Adrenal gland (tissue), 9 donors: ENCODE measurements at regions not wholly inside any gene's neighbourhood (a gene's known extent, or its start where the extent isn't known, plus 50 kb on each side); places are given as distances from the start of the nearest gene placed in this dataset.

Experiments
- DNase-seq, 7 donors: peaks; one replicate each; pipeline ENCODE4 v3.0.0-alpha.2; 2019 to 2020
- H3K27ac ChIP-seq, 5 donors: fragments of 200-600 bp; sonication (generic) in 4 of 5; 1 replicate in 3 of 5; 2 replicates in 2 of 5; pipeline versions ENCODE4 v1.5.1 to v1.8.0; 2016 to 2020; ENCODE audit warnings: mild to moderate bottlenecking in 1 of 5
- H3K27me3 ChIP-seq: fragments of 200-600 bp; 2 replicates; pipeline ENCODE4 v1.8.0; 2021
- H3K36me3 ChIP-seq, 2 donors: fragments of 200-600 bp; replicated peaks in 1 of 2; 1 replicate in 1 of 2; 2 replicates in 1 of 2; pipeline versions ENCODE4 v1.5.1 to v1.8.0; 2018 to 2022
- H3K4me1 ChIP-seq, 2 donors: fragments of 200-600 bp; replicated peaks in 1 of 2; 1 replicate in 1 of 2; 2 replicates in 1 of 2; pipeline versions ENCODE4 v1.5.1 to v1.8.0; 2018 to 2021
- H3K4me3 ChIP-seq, 4 donors: fragments of 200-600 bp; sonication (generic) in 3 of 4; one replicate each; pipeline ENCODE4 v1.5.1; 2016 to 2018
- H3K9me3 ChIP-seq, 3 donors: fragments of 200-600 bp; sonication (generic) in 1 of 3; replicated peaks in 1 of 3; 1 replicate in 2 of 3; 2 replicates in 1 of 3; pipeline versions ENCODE4 v1.5.1 to v1.8.0; 2016 to 2021
- POLR2A ChIP-seq, 2 donors: fragments of 450-650 bp; IDR thresholded peaks; one replicate each; pipeline ENCODE4 v1.6.1; 2017; ENCODE audit warnings: antibody characterized with exemption in 2 of 2, mild to moderate bottlenecking in 2 of 2, moderate library complexity in 1 of 2
- WGBS, 4 donors: extraction: QIAGEN DNeasy Blood & Tissue Kit in 2 of 4; methylation state at CpG; one replicate each; pipeline versions ENCODE4 v1.1.5 to v1.1.7; 2013 to 2017; 5-methylcytosine and 5-hydroxymethylcytosine counted together
- intact Hi-C, 2 donors: fragments of 100-400 bp; cut with DNase I; formaldehyde crosslinking; loops; one replicate each; pipeline versions ENCODE4 v1.14.1 to v1.15.0; 2022 to 2023
- TF ChIP-seq, protein P1 (sequence below), 6 experiments: fragments of 450-650 bp in 4 of 6; fragments of 200-600 bp in 2 of 6; sonication (generic) in 1 of 6; IDR thresholded peaks; 1 replicate in 5 of 6; 2 replicates in 1 of 6; pipeline versions ENCODE4 v1.5.1 to v1.8.0; 2016 to 2021; ENCODE audit warnings: antibody characterized with exemption in 6 of 6, mild to moderate bottlenecking in 2 of 6, moderate library complexity in 1 of 6
- donor health status: healthy with polysubstance abuse.
- donor health status: Bipolar disorder and iron deficiency.
- donor health status: DM: yes; HTN: yes; CAD: no.
- donor health status: DM: no; HTN: no; CAD: no.
- donor health status: DM: no; HTN: no; CAD: no.

DNA sequence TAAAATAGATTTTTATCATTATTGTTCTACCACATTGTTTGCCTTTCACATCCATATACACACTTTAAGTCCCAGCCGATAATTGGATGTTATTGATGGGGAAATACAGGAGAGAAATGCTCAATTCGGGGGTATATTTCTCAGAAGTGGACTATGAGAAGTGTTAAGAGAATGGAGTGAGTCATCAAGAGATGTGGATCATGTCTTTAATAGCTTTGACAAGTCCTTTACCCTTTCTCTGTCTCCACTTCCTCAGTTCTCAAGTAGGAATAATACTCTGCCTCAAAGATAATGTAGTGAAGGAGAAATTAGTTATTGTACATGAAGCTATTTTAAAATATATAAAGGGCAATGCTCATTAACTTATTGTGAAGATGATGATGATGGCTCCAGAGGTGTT, 1017.6 kb upstream of the PIK3C3 start:
- Histone ChIP-seq H3K27me3 (no peaks in the 10 kb centered on the region), H3K4me3 (no peak overlapping the region), H3K36me3 (no peaks in the 10 kb centered on the region), H3K4me1 (no peaks in the 10 kb centered on the region), H3K27ac (no peak overlapping the region), H3K9me3 (no peaks in the 10 kb centered on the region)
- TF ChIP-seq POLR2A (IDR thresholded peaks at IDR 0.05): no peak
- TF ChIP-seq, protein P1, sequence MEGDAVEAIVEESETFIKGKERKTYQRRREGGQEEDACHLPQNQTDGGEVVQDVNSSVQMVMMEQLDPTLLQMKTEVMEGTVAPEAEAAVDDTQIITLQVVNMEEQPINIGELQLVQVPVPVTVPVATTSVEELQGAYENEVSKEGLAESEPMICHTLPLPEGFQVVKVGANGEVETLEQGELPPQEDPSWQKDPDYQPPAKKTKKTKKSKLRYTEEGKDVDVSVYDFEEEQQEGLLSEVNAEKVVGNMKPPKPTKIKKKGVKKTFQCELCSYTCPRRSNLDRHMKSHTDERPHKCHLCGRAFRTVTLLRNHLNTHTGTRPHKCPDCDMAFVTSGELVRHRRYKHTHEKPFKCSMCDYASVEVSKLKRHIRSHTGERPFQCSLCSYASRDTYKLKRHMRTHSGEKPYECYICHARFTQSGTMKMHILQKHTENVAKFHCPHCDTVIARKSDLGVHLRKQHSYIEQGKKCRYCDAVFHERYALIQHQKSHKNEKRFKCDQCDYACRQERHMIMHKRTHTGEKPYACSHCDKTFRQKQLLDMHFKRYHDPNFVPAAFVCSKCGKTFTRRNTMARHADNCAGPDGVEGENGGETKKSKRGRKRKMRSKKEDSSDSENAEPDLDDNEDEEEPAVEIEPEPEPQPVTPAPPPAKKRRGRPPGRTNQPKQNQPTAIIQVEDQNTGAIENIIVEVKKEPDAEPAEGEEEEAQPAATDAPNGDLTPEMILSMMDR (IDR thresholded peaks at IDR 0.05): no peak
- DNase-seq: no peak
- 73 to 91% (median 83%) methylated on average over 2 of the region's 2 CpGs for WGBS, 4 donors
- intact Hi-C loops: no loop called here

DNA sequence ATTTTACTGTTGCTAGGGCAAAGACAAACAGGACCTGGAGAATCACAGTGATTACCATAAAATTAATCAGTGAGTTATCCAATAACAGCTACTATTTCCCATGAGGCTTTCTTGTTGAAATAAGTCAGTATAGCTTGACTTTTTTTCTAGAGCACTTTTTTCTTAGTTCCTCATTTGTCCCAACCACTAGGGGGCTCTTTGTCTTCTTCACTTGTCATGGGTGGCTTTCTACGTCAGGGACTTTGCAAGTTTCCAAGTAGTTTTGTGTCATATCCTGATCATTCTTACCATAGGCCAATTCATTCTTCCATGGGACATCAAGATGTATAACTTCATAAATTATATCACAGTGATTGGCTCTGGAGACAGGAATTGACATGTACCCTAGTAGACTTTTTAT, 1019.6 kb upstream of the PIK3C3 start:
- peak in 1 of 7 donors; percentile 8 for DNase-seq
- Histone ChIP-seq H3K27ac (no peak overlapping the region), H3K4me1 (no peaks in the 10 kb centered on the region), H3K4me3 (no peak overlapping the region), H3K36me3 (no peaks in the 10 kb centered on the region), H3K9me3 (no peaks in the 10 kb centered on the region), H3K27me3 (no peaks in the 10 kb centered on the region)
- WGBS, 4 donors: 19 to 35% (median 23%) methylated on average over 1 of the region's 1 CpG
- intact Hi-C loops: no loop called here
- TF ChIP-seq, protein P1 (IDR thresholded peaks at IDR 0.05): peak; percentile 9 to 39 (median 26)
- no peak for TF ChIP-seq POLR2A (IDR thresholded peaks at IDR 0.05)

DNA sequence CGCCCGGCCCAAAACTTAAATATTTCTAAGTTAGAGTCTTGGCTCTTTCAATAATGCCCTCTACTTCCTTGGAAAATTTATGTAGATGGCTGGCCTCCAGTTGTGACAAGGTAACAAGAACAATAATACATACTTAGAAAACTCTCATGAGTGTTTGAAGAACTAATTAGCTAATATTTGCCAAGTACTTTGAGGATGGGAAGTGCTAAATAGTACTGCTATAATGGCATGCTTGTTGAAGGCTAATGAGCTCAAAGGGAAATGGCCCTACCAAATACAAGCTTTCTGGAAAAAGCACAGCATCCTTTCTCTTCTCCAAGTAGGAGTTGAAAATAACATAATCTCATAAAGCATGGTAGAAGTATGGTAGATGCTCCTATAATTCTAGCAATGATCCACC, 1022.2 kb upstream of the PIK3C3 start:
- no peak for TF ChIP-seq POLR2A (IDR thresholded peaks at IDR 0.05)
- TF ChIP-seq, protein P1 (IDR thresholded peaks at IDR 0.05): no peak

DNA sequence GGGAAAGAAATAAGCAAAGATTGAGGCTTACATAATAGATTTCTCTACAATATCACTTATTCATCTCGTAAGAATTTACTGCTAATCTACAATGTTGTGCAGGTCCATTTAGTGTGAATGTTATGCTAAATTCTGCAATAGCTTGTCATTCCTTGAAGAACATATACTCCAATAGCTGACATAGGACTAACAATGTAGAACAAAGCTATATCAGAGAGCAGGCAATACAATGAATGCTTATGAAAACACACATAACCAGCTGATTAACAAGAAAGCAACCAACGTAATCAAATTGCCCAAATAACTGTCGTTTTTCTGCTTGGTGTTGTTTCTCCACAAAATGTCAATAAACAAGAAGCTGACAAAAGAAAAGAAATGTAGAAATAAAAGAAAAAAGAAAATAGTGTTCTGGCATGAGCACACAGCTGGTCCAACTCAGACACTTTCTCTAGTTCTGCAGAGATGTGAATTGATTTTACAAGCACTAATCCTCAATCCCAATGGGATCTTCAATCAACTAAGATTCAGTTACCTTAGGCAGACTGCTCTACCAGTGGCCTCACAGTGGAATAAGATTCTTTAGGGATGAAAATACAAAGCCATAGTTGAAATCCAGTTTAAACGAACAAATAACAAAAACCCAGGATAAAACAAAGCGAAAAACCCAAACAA, 1024.7 kb upstream of the PIK3C3 start:
- Histone ChIP-seq H3K9me3 (no peaks in the 10 kb centered on the region), H3K27me3 (no peaks in the 10 kb centered on the region), H3K36me3 (no peaks in the 10 kb centered on the region), H3K27ac (no peak overlapping the region), H3K4me3 (no peak overlapping the region), H3K4me1 (no peaks in the 10 kb centered on the region)
- TF ChIP-seq, protein P1 (IDR thresholded peaks at IDR 0.05): no peak
- TF ChIP-seq POLR2A (IDR thresholded peaks at IDR 0.05): no peak
- WGBS, 4 donors: 65 to 71% (median 68%) methylated on average over 5 of the region's 5 CpGs
- DNase-seq: no peak
- intact Hi-C loops: no loop called here

More for the DNA sequence above, 1022.2 kb upstream of the PIK3C3 start:
- DNase-seq: no peak
- Histone ChIP-seq H3K27ac (no peak overlapping the region), H3K36me3 (no peaks in the 10 kb centered on the region), H3K4me1 (no peaks in the 10 kb centered on the region), H3K9me3 (no peaks in the 10 kb centered on the region), H3K4me3 (no peak overlapping the region), H3K27me3 (no peaks in the 10 kb centered on the region)
- intact Hi-C loops: no loop called here
- 68 to 97% (median 86%) methylated on average over 2 of the region's 2 CpGs for WGBS, 4 donors
